IMR-90 (cell line): ENCODE measurements at regions not wholly inside any gene's neighbourhood (a gene's known extent, or its start where the extent isn't known, plus 50 kb on each side); places are given as distances from the start of the nearest gene placed in this dataset.

Source experiments
- ATAC-seq: fragments of 200-7000 bp; cut with Tn5 transposase; 2 replicates; pipeline ENCODE4 v1.9.1; 2020; ENCODE audit warnings: low read depth, mild to moderate bottlenecking, moderate library complexity
- BruUV-seq: library from RNA; stranded (reverse); fragments of 400-500 nt; replicated peaks from 2 replicates; lab custom pipeline; 2021; lab: Mats Ljungman, UMichigan
- CTCF ChIA-PET: fragments of 300-600 bp; formaldehyde crosslinking; extraction: SDS; loops from one replicate; lab custom pipeline; 2021; ENCODE audit warnings: antibody characterized with exemption; lab: Yijun Ruan, JAX
- POLR2A ChIA-PET: fragments of 300-600 bp; sonication (Branson Sonifier 250); formaldehyde crosslinking; loops from one replicate; lab custom pipeline; 2022; ENCODE audit warnings: antibody characterized with exemption; ENCODE audit not compliant: unreplicated experiment; lab: Charles Lee
- DNase-seq: peaks from one replicate; pipeline ENCODE4 v3.0.0; 2013
- H2AFZ ChIP-seq: replicated peaks from 2 replicates; pipeline ENCODE3; 2013; ENCODE audit warnings: low read length, mild to moderate bottlenecking; ENCODE audit not compliant: poor library complexity
- H2AK5ac ChIP-seq: 2 replicates; pipeline ENCODE4 v1.6.1; 2013; ENCODE audit warnings: low read depth, low read length, inconsistent platforms
- H2AK9ac ChIP-seq: replicated peaks from 2 replicates; pipeline ENCODE3; 2013; ENCODE audit warnings: mild to moderate bottlenecking, low read depth, low read length, moderate library complexity; ENCODE audit not compliant: poor library complexity
- H2BK120ac ChIP-seq: 2 replicates; pipeline ENCODE4 v1.6.1; 2013; ENCODE audit warnings: low read depth, low read length, inconsistent platforms
- H2BK15ac ChIP-seq: 3 replicates; pipeline ENCODE4 v1.6.1; 2013; ENCODE audit warnings: low read depth, low read length, inconsistent platforms
- H2BK20ac ChIP-seq: 2 replicates; pipeline ENCODE4 v1.6.1; 2013; ENCODE audit warnings: low read depth, mild to moderate bottlenecking, inconsistent platforms, low read length, moderate library complexity
- H2BK5ac ChIP-seq: 2 replicates; pipeline ENCODE4 v1.6.1; 2013; ENCODE audit warnings: mild to moderate bottlenecking, low read depth, low read length, inconsistent platforms; ENCODE audit not compliant: poor library complexity, severe bottlenecking
- H3K14ac ChIP-seq: replicated peaks from 2 replicates; pipeline ENCODE4 v1.6.1; 2013; ENCODE audit warnings: low read depth, low read length, inconsistent platforms
- H3K18ac ChIP-seq: 2 replicates; pipeline ENCODE4 v1.6.1; 2013; ENCODE audit warnings: low read depth, low read length, control low read depth
- H3K23ac ChIP-seq: 2 replicates; pipeline ENCODE4 v1.6.1; 2013; ENCODE audit warnings: low read depth, low read length, inconsistent platforms
- H3K27ac ChIP-seq: 2 replicates; pipeline ENCODE4 v1.5.1; 2013; ENCODE audit warnings: mild to moderate bottlenecking, control low read depth, low read length; ENCODE audit not compliant: insufficient read depth
- H3K27me3 ChIP-seq: 2 replicates; pipeline ENCODE4 v1.6.1; 2013; ENCODE audit warnings: low read length; ENCODE audit not compliant: control insufficient read depth, insufficient read depth
- H3K36me3 ChIP-seq: 2 replicates; pipeline ENCODE4 v1.6.1; 2013; ENCODE audit warnings: low read length, mixed read lengths; ENCODE audit not compliant: control insufficient read depth, insufficient read depth
- H3K4ac ChIP-seq: 2 replicates; pipeline ENCODE4 v1.6.1; 2013; ENCODE audit warnings: low read depth, low read length, inconsistent platforms
- H3K4me1 ChIP-seq: 2 replicates; pipeline ENCODE4 v1.6.1; 2013; ENCODE audit warnings: low read length, mixed read lengths; ENCODE audit not compliant: control insufficient read depth, insufficient read depth
- H3K4me2 ChIP-seq: 2 replicates; pipeline ENCODE4 v1.6.1; 2013; ENCODE audit warnings: low read depth, mild to moderate bottlenecking, control low read depth, low read length, moderate library complexity
- H3K4me3 ChIP-seq: 2 replicates; pipeline ENCODE4 v1.5.1; 2013; ENCODE audit warnings: low read depth, mild to moderate bottlenecking, control low read depth, low read length, moderate library complexity; ENCODE audit not compliant: insufficient read depth
- H3K56ac ChIP-seq: 2 replicates; pipeline ENCODE4 v1.6.1; 2013; ENCODE audit warnings: low read length, inconsistent platforms; ENCODE audit not compliant: insufficient read depth; ENCODE audit errors: extremely low read depth
- H3K79me1 ChIP-seq, 2 experiments: 2 replicates each; pipeline ENCODE4 v1.6.1; 2013; ENCODE audit warnings: low read length in 2 of 2, inconsistent platforms in 1 of 2, low read depth in 1 of 2
- H3K9ac ChIP-seq: 2 replicates; pipeline ENCODE4 v1.6.1; 2013; ENCODE audit warnings: low read depth, low read length, control low read depth
- H3K9me1 ChIP-seq: 2 replicates; pipeline ENCODE4 v1.6.1; 2013; ENCODE audit warnings: low read length, inconsistent platforms; ENCODE audit not compliant: insufficient read depth
- H3K9me3 ChIP-seq: 2 replicates; pipeline ENCODE4 v1.6.1; 2013; ENCODE audit warnings: low read length; ENCODE audit not compliant: control insufficient read depth, insufficient read depth
- H4K20me1 ChIP-seq: 2 replicates; pipeline ENCODE4 v1.6.1; 2013; ENCODE audit warnings: low read length, inconsistent platforms; ENCODE audit not compliant: insufficient read depth
- H4K5ac ChIP-seq: 2 replicates; pipeline ENCODE4 v1.6.1; 2013; ENCODE audit warnings: mild to moderate bottlenecking, low read depth, low read length, control low read depth
- H4K8ac ChIP-seq, 2 experiments: 2 replicates each; pipeline ENCODE4 v1.6.1; 2013; ENCODE audit warnings: low read depth in 2 of 2, low read length in 2 of 2, control low read depth in 1 of 2, inconsistent platforms in 1 of 2
- H4K91ac ChIP-seq: 2 replicates; pipeline ENCODE4 v1.6.1; 2013; ENCODE audit warnings: low read depth, low read length, inconsistent platforms; ENCODE audit not compliant: insufficient read depth
- BHLHE40 ChIP-seq: fragments of 150-350 bp; IDR thresholded peaks from 2 replicates; pipeline ENCODE4 v1.6.1; 2016; ENCODE audit warnings: mild to moderate bottlenecking, low read depth, low read length
- CEBPB ChIP-seq: IDR thresholded peaks from 2 replicates; pipeline ENCODE4 v1.6.1; 2012; ENCODE audit warnings: low read depth, low read length, improper control_type of control experiment
- CHD1 ChIP-seq: IDR thresholded peaks from 2 replicates; pipeline ENCODE4 v1.6.1; 2012; ENCODE audit warnings: low read depth, low read length, improper control_type of control experiment
- ELK1 ChIP-seq: fragments of 150-350 bp; IDR thresholded peaks from 2 replicates; pipeline ENCODE4 v1.6.1; 2016; ENCODE audit warnings: low read depth, mild to moderate bottlenecking, low read length, moderate library complexity, borderline replicate concordance
- FOS ChIP-seq: fragments of 150-350 bp; IDR thresholded peaks from 2 replicates; pipeline ENCODE4 v1.6.1; 2016; ENCODE audit warnings: low read depth, low read length
- MAFK ChIP-seq: IDR thresholded peaks from 2 replicates; pipeline ENCODE4 v1.6.1; 2012; ENCODE audit warnings: low read depth, low read length, improper control_type of control experiment
- MAZ ChIP-seq: IDR thresholded peaks from 2 replicates; pipeline ENCODE4 v1.6.1; 2012; ENCODE audit warnings: low read depth, mild to moderate bottlenecking, low read length, improper control_type of control experiment, moderate library complexity, borderline replicate concordance
- MXI1 ChIP-seq: IDR thresholded peaks from 2 replicates; pipeline ENCODE4 v1.6.1; 2012; ENCODE audit warnings: low read depth, mild to moderate bottlenecking, low read length, moderate library complexity, borderline replicate concordance
- NFE2L2 ChIP-seq: fragments of 150-350 bp; IDR thresholded peaks from 2 replicates; pipeline ENCODE4 v1.6.1; 2016; ENCODE audit warnings: low read depth, mild to moderate bottlenecking, low read length
- POLR2A ChIP-seq: IDR thresholded peaks from 2 replicates; pipeline ENCODE4 v1.6.1; 2012; ENCODE audit warnings: mild to moderate bottlenecking, low read depth, low read length
- RAD21 ChIP-seq: IDR thresholded peaks from 2 replicates; pipeline ENCODE4 v1.6.1; 2012; ENCODE audit warnings: low read length, improper control_type of control experiment
- RCOR1 ChIP-seq: IDR thresholded peaks from 2 replicates; pipeline ENCODE4 v1.6.1; 2012; ENCODE audit warnings: mild to moderate bottlenecking, low read length, improper control_type of control experiment; ENCODE audit not compliant: insufficient replicate concordance
- RFX5 ChIP-seq: IDR thresholded peaks from 2 replicates; pipeline ENCODE4 v1.8.0; 2012; ENCODE audit warnings: low read depth, mild to moderate bottlenecking, low read length, moderate library complexity
- SMC3 ChIP-seq: fragments of 150-350 bp; IDR thresholded peaks from 2 replicates; pipeline ENCODE4 v1.6.1; 2016; ENCODE audit warnings: low read depth, mild to moderate bottlenecking, antibody characterized with exemption, low read length, moderate library complexity
- USF2 ChIP-seq: fragments of 150-350 bp; IDR thresholded peaks from 2 replicates; pipeline ENCODE4 v1.6.1; 2017; ENCODE audit warnings: mild to moderate bottlenecking, antibody characterized with exemption, low read length, low read depth
- WGBS, 2 experiments: methylation state at CpG; one replicate each; pipeline versions ENCODE4 v1.1.5 to v1.1.7; 2013; ENCODE audit warnings: missing lambda C conversion rate in 2 of 2; ENCODE audit not compliant: insufficient read length in 1 of 2; ENCODE audit errors: extremely low coverage in 2 of 2; 5-methylcytosine and 5-hydroxymethylcytosine counted together
- dilution Hi-C: fragments of 300-500 bp; cut with HindIII; formaldehyde crosslinking; loops from one replicate; pipeline ENCODE4 v1.14.3; 2018; ENCODE audit warnings: low sequenced_read_pairs; ENCODE audit not compliant: unreplicated experiment
- in situ Hi-C: fragments of 300-500 bp; cut with MboI; formaldehyde crosslinking; loops from 3 replicates; pipeline ENCODE4 v1.14.3; 2019; ENCODE audit warnings: low sequenced_read_pairs, inconsistent platforms, mixed read lengths
- intact Hi-C: fragments of 100-400 bp; cut with micrococcal nuclease; formaldehyde crosslinking; loops from 2 replicates; pipeline ENCODE4 v1.10.0; 2022
- TF ChIP-seq, protein P1 (sequence below): conservative IDR thresholded peaks from 2 replicates; pipeline ENCODE4 v1.5.1; 2012; ENCODE audit warnings: mild to moderate bottlenecking, low read depth, low read length, improper control_type of control experiment

DNA sequence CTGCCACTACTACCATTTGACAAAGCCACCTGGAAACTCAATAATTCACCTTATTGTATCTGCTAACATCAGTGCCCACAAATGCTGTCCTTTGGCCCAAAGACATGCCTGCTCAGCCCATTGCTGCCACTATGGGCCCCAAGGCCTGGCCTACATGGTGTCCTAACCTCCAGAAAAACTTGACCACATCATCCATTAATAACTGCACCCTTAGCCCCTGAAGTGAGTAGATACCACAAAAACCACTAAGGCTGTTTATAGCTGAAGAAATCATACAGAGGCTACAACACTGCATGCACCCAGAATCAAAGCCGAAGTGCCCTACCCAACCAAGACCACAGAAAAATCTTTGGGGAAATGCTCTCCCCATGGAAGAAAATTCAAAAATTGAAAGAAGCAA is 932.8 kb upstream of the SLITRK6 start:
- Histone ChIP-seq H4K8ac (no peak overlapping the region), H3K4me2 (no peak overlapping the region), H2BK20ac (no peak overlapping the region), H2BK120ac (no peak overlapping the region), H2BK5ac (no peak overlapping the region), H3K9me3 (no peaks in the 10 kb centered on the region), H3K9me1 (no peaks in the 10 kb centered on the region), H3K79me1 (no peaks in the 10 kb centered on the region), H3K23ac (no peak overlapping the region), H4K20me1 (no peaks in the 10 kb centered on the region), H3K27ac (no peak overlapping the region), H3K27me3 (no peaks in the 10 kb centered on the region), H2AK5ac (no peak overlapping the region), H3K14ac (no peak overlapping the region), H3K4me3 (no peak overlapping the region), H3K18ac (no peak overlapping the region), H2BK15ac (no peak overlapping the region), H3K36me3 (no peaks in the 10 kb centered on the region), H4K91ac (no peak overlapping the region), H3K4ac (no peak overlapping the region), H2AFZ (no peak overlapping the region), H3K4me1 (no peaks in the 10 kb centered on the region), H3K9ac (no peak overlapping the region), H2AK9ac (no peak overlapping the region), H4K5ac (no peak overlapping the region), H3K56ac (no peak overlapping the region)
- no TSS peak for BruUV-seq
- no peak for DNase-seq
- in situ Hi-C loops (no loop called here), intact Hi-C loops (no loop called here), dilution Hi-C loops (no loop called here)
- ChIA-PET POLR2A (no interaction called here), CTCF (no interaction called here)
- ATAC-seq: no peak
- WGBS, 2 experiments: no CpG with 5 or more reads among the region's 1 CpG
- TF ChIP-seq MAZ (no peak), MAFK (no peak), MXI1 (no peak), CEBPB (no peak), BHLHE40 (no peak), NFE2L2 (no peak), RFX5 (no peak), RAD21 (no peak), RCOR1 (no peak), USF2 (no peak), FOS (no peak), POLR2A (no peak), SMC3 (no peak), CHD1 (no peak), ELK1 (no peak)
- TF ChIP-seq, protein P1, sequence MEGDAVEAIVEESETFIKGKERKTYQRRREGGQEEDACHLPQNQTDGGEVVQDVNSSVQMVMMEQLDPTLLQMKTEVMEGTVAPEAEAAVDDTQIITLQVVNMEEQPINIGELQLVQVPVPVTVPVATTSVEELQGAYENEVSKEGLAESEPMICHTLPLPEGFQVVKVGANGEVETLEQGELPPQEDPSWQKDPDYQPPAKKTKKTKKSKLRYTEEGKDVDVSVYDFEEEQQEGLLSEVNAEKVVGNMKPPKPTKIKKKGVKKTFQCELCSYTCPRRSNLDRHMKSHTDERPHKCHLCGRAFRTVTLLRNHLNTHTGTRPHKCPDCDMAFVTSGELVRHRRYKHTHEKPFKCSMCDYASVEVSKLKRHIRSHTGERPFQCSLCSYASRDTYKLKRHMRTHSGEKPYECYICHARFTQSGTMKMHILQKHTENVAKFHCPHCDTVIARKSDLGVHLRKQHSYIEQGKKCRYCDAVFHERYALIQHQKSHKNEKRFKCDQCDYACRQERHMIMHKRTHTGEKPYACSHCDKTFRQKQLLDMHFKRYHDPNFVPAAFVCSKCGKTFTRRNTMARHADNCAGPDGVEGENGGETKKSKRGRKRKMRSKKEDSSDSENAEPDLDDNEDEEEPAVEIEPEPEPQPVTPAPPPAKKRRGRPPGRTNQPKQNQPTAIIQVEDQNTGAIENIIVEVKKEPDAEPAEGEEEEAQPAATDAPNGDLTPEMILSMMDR: no peak
